Right lobe of liver (tissue), 6 donors: ENCODE measurements at regions not wholly inside any gene's neighbourhood (a gene's known extent, or its start where the extent isn't known, plus 50 kb on each side); places are given as distances from the start of the nearest gene placed in this dataset.

ENCODE experiments used
- ATAC-seq, 4 donors: fragments of 200-7000 bp; cut with Tn5 transposase; one replicate each; pipeline ENCODE4 v1.9.1; 2020; ENCODE audit warnings: mild to moderate bottlenecking in 4 of 4, moderate library complexity in 4 of 4
- DNase-seq, 3 donors: peaks; one replicate each; pipeline ENCODE4 v3.0.0-alpha.2; 2020
- H3K27ac ChIP-seq, 3 donors: fragments of 200-600 bp; one replicate each; pipeline ENCODE4 v1.8.0; 2022
- H3K27me3 ChIP-seq, 2 donors: fragments of 200-600 bp; one replicate each; pipeline ENCODE4 v1.8.0; 2022
- H3K36me3 ChIP-seq, 4 donors: fragments of 200-600 bp; sonication (generic) in 1 of 4; one replicate each; pipeline versions ENCODE4 v1.5.1 to v1.8.0; 2017 to 2022; ENCODE audit warnings: control low read depth in 1 of 4
- H3K4me1 ChIP-seq, 4 donors: fragments of 200-600 bp; sonication (generic) in 1 of 4; one replicate each; pipeline versions ENCODE4 v1.5.1 to v1.8.0; 2017 to 2022; ENCODE audit warnings: control low read depth in 1 of 4
- H3K4me3 ChIP-seq, 3 donors: fragments of 200-600 bp; one replicate each; pipeline ENCODE4 v1.8.0; 2022
- H3K9me3 ChIP-seq, 4 donors: fragments of 200-600 bp; sonication (generic) in 1 of 4; one replicate each; pipeline versions ENCODE4 v1.5.1 to v1.8.0; 2017 to 2022; ENCODE audit warnings: control low read depth in 1 of 4
- POLR2A ChIP-seq: fragments of 450-650 bp; IDR thresholded peaks from one replicate; pipeline ENCODE4 v1.6.1; 2017; ENCODE audit warnings: antibody characterized with exemption, mild to moderate bottlenecking
- WGBS: methylation state at CpG from one replicate; pipeline ENCODE4 v1.1.6; 2018; ENCODE audit warnings: low coverage, low lambda C conversion rate; ENCODE audit not compliant: insufficient coverage; ENCODE audit errors: missing lambda C conversion rate; 5-methylcytosine and 5-hydroxymethylcytosine counted together
- intact Hi-C, 2 donors: fragments of 100-400 bp; cut with DNase I; formaldehyde crosslinking; loops; one replicate each; pipeline versions ENCODE4 v1.11.2 to v1.14.1; 2022
- TF ChIP-seq, protein P1 (sequence below), 4 donors: fragments of 200-600 bp in 3 of 4; fragments of 450-650 bp in 1 of 4; IDR thresholded peaks; one replicate each; pipeline versions ENCODE4 v1.5.1 to v1.8.0; 2016 to 2022; ENCODE audit warnings: antibody characterized with exemption in 4 of 4, mild to moderate bottlenecking in 2 of 4
- donor health status: DM: no; HTN: yes; CAD: no.
- donor health status: DM: no; HTN: no; CAD: no.
- donor health status: DM: no; HTN: no; CAD: no.
- donor health status: DM: no; HTN: yes; CAD: no.
- donor health status: DM: no; HTN: yes; CAD: no.

DNA sequence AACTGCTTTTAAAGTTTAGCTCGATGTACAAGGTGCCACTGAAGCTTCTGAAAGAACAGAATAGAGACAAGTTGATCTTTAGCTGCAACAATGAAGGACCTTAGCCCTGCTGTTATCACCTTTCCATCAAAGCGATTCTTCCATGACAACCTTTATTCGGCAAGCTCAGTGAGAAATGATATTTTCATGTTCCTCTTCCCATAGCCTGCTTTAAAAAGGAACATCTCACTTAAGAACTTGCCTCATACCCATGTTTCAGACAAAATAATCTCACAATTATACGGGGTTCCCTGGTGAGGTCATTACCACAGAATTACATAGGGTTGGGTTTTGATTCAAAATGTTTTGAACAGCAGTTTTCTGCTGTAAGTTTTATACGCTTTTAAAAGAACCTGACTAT lies 264.2 kb downstream of the THBS2 start:
- WGBS: 64% methylated on average over 5 of the region's 5 CpGs
- no peak for ATAC-seq
- no peak for TF ChIP-seq POLR2A
- TF ChIP-seq, protein P1, sequence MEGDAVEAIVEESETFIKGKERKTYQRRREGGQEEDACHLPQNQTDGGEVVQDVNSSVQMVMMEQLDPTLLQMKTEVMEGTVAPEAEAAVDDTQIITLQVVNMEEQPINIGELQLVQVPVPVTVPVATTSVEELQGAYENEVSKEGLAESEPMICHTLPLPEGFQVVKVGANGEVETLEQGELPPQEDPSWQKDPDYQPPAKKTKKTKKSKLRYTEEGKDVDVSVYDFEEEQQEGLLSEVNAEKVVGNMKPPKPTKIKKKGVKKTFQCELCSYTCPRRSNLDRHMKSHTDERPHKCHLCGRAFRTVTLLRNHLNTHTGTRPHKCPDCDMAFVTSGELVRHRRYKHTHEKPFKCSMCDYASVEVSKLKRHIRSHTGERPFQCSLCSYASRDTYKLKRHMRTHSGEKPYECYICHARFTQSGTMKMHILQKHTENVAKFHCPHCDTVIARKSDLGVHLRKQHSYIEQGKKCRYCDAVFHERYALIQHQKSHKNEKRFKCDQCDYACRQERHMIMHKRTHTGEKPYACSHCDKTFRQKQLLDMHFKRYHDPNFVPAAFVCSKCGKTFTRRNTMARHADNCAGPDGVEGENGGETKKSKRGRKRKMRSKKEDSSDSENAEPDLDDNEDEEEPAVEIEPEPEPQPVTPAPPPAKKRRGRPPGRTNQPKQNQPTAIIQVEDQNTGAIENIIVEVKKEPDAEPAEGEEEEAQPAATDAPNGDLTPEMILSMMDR (IDR thresholded peaks at IDR 0.05): no peak
- Histone ChIP-seq H3K4me1 (no peaks in the 10 kb centered on the region), H3K27ac (no peak overlapping the region), H3K36me3 (no peaks in the 10 kb centered on the region), H3K27me3 (no peaks in the 10 kb centered on the region), H3K9me3 (no peaks in the 10 kb centered on the region), H3K4me3 (no peak overlapping the region)
- intact Hi-C loops: no loop called here
- DNase-seq: no peak

DNA sequence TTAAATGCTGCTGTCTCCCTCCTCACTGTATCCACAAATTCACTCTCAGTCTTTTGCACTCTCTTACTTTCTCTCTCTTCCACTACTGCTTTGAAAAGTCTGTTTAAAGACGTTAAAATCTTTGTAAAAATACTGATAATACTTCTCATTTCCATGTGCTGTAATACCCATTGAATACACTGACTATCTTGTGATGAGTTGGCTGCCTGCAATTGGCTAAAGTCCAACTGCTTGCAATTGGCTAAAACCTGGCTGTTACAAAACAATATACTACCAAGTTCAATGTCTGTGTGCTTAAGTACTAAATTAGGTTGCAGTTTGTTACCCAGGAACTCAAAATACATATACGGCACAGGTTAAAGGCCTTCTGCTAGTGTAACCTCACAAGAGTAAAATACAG lies 264.8 kb downstream of the THBS2 start:
- intact Hi-C loops: no loop called here
- no peak overlapping the region for H3K4me3 ChIP-seq
- no peaks in the 10 kb centered on the region for H3K36me3 ChIP-seq
- no peaks in the 10 kb centered on the region for H3K9me3 ChIP-seq
- TF ChIP-seq POLR2A: no peak
- TF ChIP-seq, protein P1 (IDR thresholded peaks at IDR 0.05): no peak
- WGBS: 27% methylated on average over 2 of the region's 2 CpGs
- no peaks in the 10 kb centered on the region for H3K27me3 ChIP-seq
- ATAC-seq (peak in 1 of 4 donors; percentile 13), DNase-seq (no peak)
- no peak overlapping the region for H3K27ac ChIP-seq
- no peaks in the 10 kb centered on the region for H3K4me1 ChIP-seq

DNA sequence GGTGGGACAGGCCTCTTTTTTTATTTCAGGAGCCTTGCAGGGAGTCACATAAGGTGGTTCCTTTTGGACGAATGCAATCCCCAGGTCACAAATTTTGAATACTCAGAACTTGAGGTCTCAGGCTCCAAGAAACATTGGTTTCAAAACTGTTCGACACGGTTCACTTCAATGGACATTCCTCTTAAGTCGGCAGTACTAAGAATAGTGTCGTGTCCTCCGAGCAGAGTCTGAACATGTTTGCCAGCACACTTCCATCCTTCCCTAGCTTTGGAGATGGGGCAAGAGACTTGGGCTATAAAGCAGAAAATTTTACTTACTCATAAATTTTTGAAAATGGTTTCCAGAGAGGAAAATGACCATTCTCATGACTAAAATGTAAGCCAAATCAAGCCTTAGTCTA lies 265.4 kb downstream of the THBS2 start:
- no peaks in the 10 kb centered on the region for H3K27me3 ChIP-seq
- DNase-seq (no peak), ATAC-seq (no peak)
- H3K36me3 ChIP-seq: no peaks in the 10 kb centered on the region
- intact Hi-C loops: no loop called here
- 55% methylated on average over 5 of the region's 6 CpGs for WGBS
- TF ChIP-seq, protein P1 (IDR thresholded peaks at IDR 0.05): no peak
- no peak for TF ChIP-seq POLR2A
- no peaks in the 10 kb centered on the region for H3K9me3 ChIP-seq
- no peaks in the 10 kb centered on the region for H3K4me1 ChIP-seq
- H3K4me3 ChIP-seq: no peak overlapping the region
- no peak overlapping the region for H3K27ac ChIP-seq

DNA sequence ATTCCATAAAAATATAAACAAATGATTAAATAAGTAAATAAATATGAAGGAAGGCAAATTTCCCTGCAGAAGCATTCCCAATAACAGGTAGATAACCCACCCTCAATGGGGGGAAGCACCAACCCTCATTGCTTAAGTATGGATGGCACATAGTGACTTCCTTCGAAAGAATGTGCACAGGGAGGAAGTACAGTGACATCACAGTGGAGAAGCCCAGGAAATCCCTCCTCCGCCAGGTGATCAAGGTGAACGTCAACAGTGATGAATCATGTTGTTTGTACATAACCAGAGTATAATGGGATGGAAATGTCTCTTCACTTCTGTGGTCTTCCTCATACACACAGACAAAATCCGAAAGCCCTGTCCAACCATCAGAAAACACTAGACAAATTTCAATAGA lies 267.9 kb downstream of the THBS2 start:
- Histone ChIP-seq H3K27ac (no peak overlapping the region), H3K4me1 (no peaks in the 10 kb centered on the region), H3K27me3 (no peaks in the 10 kb centered on the region), H3K4me3 (no peak overlapping the region), H3K36me3 (no peaks in the 10 kb centered on the region), H3K9me3 (no peaks in the 10 kb centered on the region)
- ATAC-seq: no peak
- WGBS: 75% methylated on average over 3 of the region's 4 CpGs
- TF ChIP-seq POLR2A: no peak
- TF ChIP-seq, protein P1 (IDR thresholded peaks at IDR 0.05): no peak
- intact Hi-C loops: no loop called here
- DNase-seq: no peak

DNA sequence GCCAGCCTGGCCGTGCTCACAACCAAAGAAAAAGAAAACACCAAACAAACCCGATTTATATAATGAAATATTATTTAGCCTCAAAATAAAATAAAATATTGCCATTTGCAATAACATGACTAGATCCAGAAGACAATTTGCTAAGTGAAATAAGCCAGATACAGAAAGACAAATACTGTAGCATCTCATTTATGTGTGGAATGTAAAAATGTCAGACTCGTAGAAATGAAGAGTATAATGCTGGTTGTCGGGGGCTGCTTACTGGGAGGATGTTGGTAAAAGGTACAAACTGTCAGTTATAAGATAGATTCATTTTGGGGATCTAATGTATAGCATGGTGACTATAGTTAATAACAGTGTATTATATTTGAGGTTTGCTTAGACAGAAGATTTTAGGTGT lies 269.7 kb downstream of the THBS2 start:
- no peak overlapping the region for H3K27ac ChIP-seq
- DNase-seq: no peak
- H3K36me3 ChIP-seq: no peaks in the 10 kb centered on the region
- no peak overlapping the region for H3K4me3 ChIP-seq
- intact Hi-C loops: no loop called here
- WGBS: 23% methylated on average over 4 of the region's 4 CpGs
- ATAC-seq: no peak
- H3K4me1 ChIP-seq: no peaks in the 10 kb centered on the region
- no peaks in the 10 kb centered on the region for H3K9me3 ChIP-seq
- no peaks in the 10 kb centered on the region for H3K27me3 ChIP-seq
- no peak for TF ChIP-seq POLR2A
- TF ChIP-seq, protein P1 (IDR thresholded peaks at IDR 0.05): no peak
